SJSA1 (cell line): ENCODE measurements at regions not wholly inside any gene's neighbourhood (a gene's known extent, or its start where the extent isn't known, plus 50 kb on each side); places are given as distances from the start of the nearest gene placed in this dataset.

ENCODE experiments used
- DNase-seq, 2 experiments: peaks; one replicate each; pipeline ENCODE4 v3.0.0-alpha.2; 2015 to 2020; ENCODE audit warnings: low spot score in 2 of 2, low read depth in 1 of 2
- H3K27ac ChIP-seq: fragments of 250-450 bp; sonication (Bioruptor Pico); 2 replicates; pipeline ENCODE4 v1.5.1; 2020; ENCODE audit warnings: mild to moderate bottlenecking, moderate library complexity
- H3K27me3 ChIP-seq: fragments of 250-450 bp; sonication (Bioruptor Pico); replicated peaks from 2 replicates; pipeline ENCODE4 v1.5.1; 2020; ENCODE audit warnings: mild to moderate bottlenecking, moderate library complexity
- H3K36me3 ChIP-seq: fragments of 250-450 bp; sonication (Bioruptor Pico); 2 replicates; pipeline ENCODE4 v1.5.1; 2020; ENCODE audit warnings: mild to moderate bottlenecking
- H3K4me1 ChIP-seq: fragments of 250-450 bp; sonication (Bioruptor Pico); replicated peaks from 2 replicates; pipeline ENCODE4 v1.6.1; 2021; ENCODE audit warnings: mild to moderate bottlenecking
- H3K4me3 ChIP-seq: fragments of 250-450 bp; sonication (Bioruptor Pico); 2 replicates; pipeline ENCODE4 v1.5.1; 2020; ENCODE audit warnings: mild to moderate bottlenecking
- H3K9me3 ChIP-seq: fragments of 250-450 bp; sonication (Bioruptor Pico); replicated peaks from 2 replicates; pipeline ENCODE4 v1.5.1; 2020; ENCODE audit warnings: mild to moderate bottlenecking

GRCh38 chr16:56109205-56109604, 82.1 kb upstream of the GNAO1 start:
- Histone ChIP-seq H3K9me3 (no peaks in the 10 kb centered on the region), H3K27me3 (no peaks in the 10 kb centered on the region), H3K4me1 (no peaks in the 10 kb centered on the region), H3K4me3 (no peak overlapping the region), H3K36me3 (no peaks in the 10 kb centered on the region), H3K27ac (no peak overlapping the region)
- no peak for DNase-seq

- Histone ChIP-seq H3K27me3 (no peaks in the 10 kb centered on the region), H3K4me1 (no peaks in the 10 kb centered on the region), H3K27ac (no peak overlapping the region), H3K4me3 (no peak overlapping the region), H3K36me3 (no peaks in the 10 kb centered on the region), H3K9me3 (no peaks in the 10 kb centered on the region)
- no peak for DNase-seq
These were observed 82.6 kb upstream of the GNAO1 start for GRCh38 chr16:56108724-56109123.

- Histone ChIP-seq H3K27me3 (no peaks in the 10 kb centered on the region), H3K4me1 (no peaks in the 10 kb centered on the region), H3K27ac (no peak overlapping the region), H3K9me3 (no peaks in the 10 kb centered on the region), H3K36me3 (no peaks in the 10 kb centered on the region), H3K4me3 (no peak overlapping the region)
- no peak for DNase-seq
These were observed 83.2 kb upstream of the GNAO1 start for GRCh38 chr16:56108056-56108471.

- no peak overlapping the region for H3K27ac ChIP-seq
- H3K36me3 ChIP-seq: no peaks in the 10 kb centered on the region
- H3K4me1 ChIP-seq: no peaks in the 10 kb centered on the region
- no peak overlapping the region for H3K4me3 ChIP-seq
- H3K27me3 ChIP-seq: no peaks in the 10 kb centered on the region
- no peak for DNase-seq
- H3K9me3 ChIP-seq: no peaks in the 10 kb centered on the region
These were observed 84.8 kb upstream of the GNAO1 start for GRCh38 chr16:56106527-56106926.

GRCh38 chr16:56102906-56103305, 88.4 kb upstream of the GNAO1 start:
- H3K9me3 ChIP-seq: no peaks in the 10 kb centered on the region
- no peaks in the 10 kb centered on the region for H3K4me1 ChIP-seq
- no peak overlapping the region for H3K27ac ChIP-seq
- H3K27me3 ChIP-seq: no peaks in the 10 kb centered on the region
- no peak overlapping the region for H3K4me3 ChIP-seq
- DNase-seq: no peak
- no peaks in the 10 kb centered on the region for H3K36me3 ChIP-seq

GRCh38 chr16:56102183-56102686, 89.1 kb upstream of the GNAO1 start:
- no peak for DNase-seq
- Histone ChIP-seq H3K27me3 (no peaks in the 10 kb centered on the region), H3K4me1 (no peaks in the 10 kb centered on the region), H3K9me3 (no peaks in the 10 kb centered on the region), H3K36me3 (no peaks in the 10 kb centered on the region), H3K4me3 (no peak overlapping the region), H3K27ac (no peak overlapping the region)

GRCh38 chr16:56101480-56101879, 89.8 kb upstream of the GNAO1 start:
- no peak overlapping the region for H3K27ac ChIP-seq
- no peaks in the 10 kb centered on the region for H3K9me3 ChIP-seq
- H3K4me3 ChIP-seq: no peak overlapping the region
- no peaks in the 10 kb centered on the region for H3K27me3 ChIP-seq
- DNase-seq: no peak
- no peaks in the 10 kb centered on the region for H3K36me3 ChIP-seq
- no peaks in the 10 kb centered on the region for H3K4me1 ChIP-seq

GRCh38 chr16:56097306-56097705, 94.0 kb upstream of the GNAO1 start:
- Histone ChIP-seq H3K27ac (no peak overlapping the region), H3K9me3 (no peaks in the 10 kb centered on the region), H3K4me3 (no peak overlapping the region), H3K36me3 (no peaks in the 10 kb centered on the region), H3K27me3 (no peaks in the 10 kb centered on the region), H3K4me1 (no peaks in the 10 kb centered on the region)
- DNase-seq: no peak

- Histone ChIP-seq H3K27me3 (no peaks in the 10 kb centered on the region), H3K9me3 (no peaks in the 10 kb centered on the region), H3K27ac (no peak overlapping the region), H3K4me3 (no peak overlapping the region), H3K36me3 (no peaks in the 10 kb centered on the region), H3K4me1 (no peaks in the 10 kb centered on the region)
- no peak for DNase-seq
These were observed 97.1 kb upstream of the GNAO1 start for GRCh38 chr16:56094231-56094630.

- DNase-seq: no peak
- Histone ChIP-seq H3K36me3 (no peaks in the 10 kb centered on the region), H3K27me3 (no peaks in the 10 kb centered on the region), H3K9me3 (no peaks in the 10 kb centered on the region), H3K4me3 (no peak overlapping the region), H3K27ac (no peak overlapping the region), H3K4me1 (no peaks in the 10 kb centered on the region)
These were observed 98.2 kb upstream of the GNAO1 start for GRCh38 chr16:56093055-56093454.

- DNase-seq: no peak
- Histone ChIP-seq H3K4me3 (no peak overlapping the region), H3K9me3 (no peaks in the 10 kb centered on the region)
These were observed 101.2 kb upstream of the GNAO1 start for GRCh38 chr16:56090076-56090475.

GRCh38 chr16:56087626-56088025, 103.7 kb upstream of the GNAO1 start:
- no peak for DNase-seq
- no peak overlapping the region for H3K27ac ChIP-seq
- no peaks in the 10 kb centered on the region for H3K9me3 ChIP-seq
- no peaks in the 10 kb centered on the region for H3K4me1 ChIP-seq
- H3K36me3 ChIP-seq: no peaks in the 10 kb centered on the region
- no peaks in the 10 kb centered on the region for H3K27me3 ChIP-seq
- no peak overlapping the region for H3K4me3 ChIP-seq

More at GRCh38 chr16:56090076-56090475, 101.2 kb upstream of the GNAO1 start:
- H3K36me3 ChIP-seq: no peaks in the 10 kb centered on the region
- H3K27ac ChIP-seq: no peak overlapping the region
- H3K4me1 ChIP-seq: no peaks in the 10 kb centered on the region
- H3K27me3 ChIP-seq: no peaks in the 10 kb centered on the region

GRCh38 chr16:56081371-56081770, 109.9 kb upstream of the GNAO1 start:
- Histone ChIP-seq H3K27ac (no peak overlapping the region), H3K4me3 (no peak overlapping the region), H3K27me3 (no peaks in the 10 kb centered on the region), H3K36me3 (no peaks in the 10 kb centered on the region), H3K4me1 (no peaks in the 10 kb centered on the region), H3K9me3 (no peaks in the 10 kb centered on the region)
- DNase-seq: no peak

GRCh38 chr16:56075732-56076388, 115.4 kb upstream of the GNAO1 start:
- no peak overlapping the region for H3K27ac ChIP-seq
- H3K27me3 ChIP-seq: no peaks in the 10 kb centered on the region
- no peaks in the 10 kb centered on the region for H3K9me3 ChIP-seq
- DNase-seq: no peak
- H3K4me3 ChIP-seq: no peak overlapping the region
- H3K4me1 ChIP-seq: no peaks in the 10 kb centered on the region
- H3K36me3 ChIP-seq: no peaks in the 10 kb centered on the region

GRCh38 chr16:56073508-56073907, 117.8 kb upstream of the GNAO1 start:
- Histone ChIP-seq H3K4me1 (no peaks in the 10 kb centered on the region), H3K27me3 (0 out of 2 replicates have a peak, but pooled peaks cover 4% of the 10 kb centered on the region), H3K27ac (no peak overlapping the region), H3K4me3 (no peak overlapping the region), H3K36me3 (no peaks in the 10 kb centered on the region), H3K9me3 (no peaks in the 10 kb centered on the region)
- no peak for DNase-seq
